ENCODE measurements at regions not wholly inside any gene's neighbourhood (a gene's known extent, or its start where the extent isn't known, plus 50 kb on each side); places are given as distances from the start of the nearest gene placed in this dataset.

DNA sequence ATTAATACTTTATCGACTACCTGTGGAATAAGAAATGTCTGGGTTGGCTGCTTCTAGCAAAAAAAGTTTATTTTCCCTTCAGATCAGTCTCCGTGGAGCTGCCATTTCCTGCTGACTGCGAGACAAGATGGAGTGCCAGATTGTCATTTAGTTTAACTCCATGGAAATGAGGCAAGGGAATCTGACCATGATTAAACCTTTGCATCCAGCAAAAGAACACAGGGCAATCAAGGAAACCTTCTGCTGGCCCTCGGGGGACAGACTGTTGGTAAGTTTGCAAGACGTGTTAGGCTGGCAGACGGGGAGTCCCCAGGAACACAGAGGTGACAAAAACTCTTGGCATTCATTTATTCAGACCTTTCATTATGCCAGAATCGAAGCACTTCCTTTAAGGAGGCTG lies 52.2 kb upstream of the SPACA1 start:
- no peaks in the 10 kb centered on the region for H3K36me3 ChIP-seq (ENCODE audit: control insufficient read depth in 3 of 3, insufficient read depth in 3 of 3, low read length in 3 of 3)
- no peak overlapping the region for H3K9ac ChIP-seq (ENCODE audit: low read depth in 1 of 3, low read length in 3 of 3)
- H3K4me3 ChIP-seq (ENCODE audit: low read length in 3 of 3), result no peak overlapping the region
- H3K27ac ChIP-seq (ENCODE audit: low read depth, low read length), result no peak overlapping the region
- H3K4me1 ChIP-seq (ENCODE audit: control insufficient read depth in 3 of 3, insufficient read depth in 3 of 3, low read length in 3 of 3), result no peaks in the 10 kb centered on the region
- no peaks in the 10 kb centered on the region for H3K27me3 ChIP-seq (ENCODE audit: control insufficient read depth in 3 of 3, insufficient read depth in 3 of 3, low read length in 3 of 3)
- H3K9me3 ChIP-seq (ENCODE audit: control insufficient read depth in 3 of 3, low read length in 3 of 3), result no peaks in the 10 kb centered on the region

GRCh38 chr6:87993356-87993755 lies 54.3 kb upstream of the SPACA1 start:
- no peak overlapping the region for H3K27ac ChIP-seq (ENCODE audit: low read depth, low read length)
- H3K9me3 ChIP-seq (ENCODE audit: control insufficient read depth in 3 of 3, low read length in 3 of 3), result no peaks in the 10 kb centered on the region
- H3K27me3 ChIP-seq (ENCODE audit: control insufficient read depth in 3 of 3, insufficient read depth in 3 of 3, low read length in 3 of 3), result no peaks in the 10 kb centered on the region
- no peak overlapping the region for H3K4me3 ChIP-seq (ENCODE audit: low read length in 3 of 3)
- H3K9ac ChIP-seq (ENCODE audit: low read depth in 1 of 3, low read length in 3 of 3), result no peak overlapping the region
- no peaks in the 10 kb centered on the region for H3K36me3 ChIP-seq (ENCODE audit: control insufficient read depth in 3 of 3, insufficient read depth in 3 of 3, low read length in 3 of 3)
- no peaks in the 10 kb centered on the region for H3K4me1 ChIP-seq (ENCODE audit: control insufficient read depth in 3 of 3, insufficient read depth in 3 of 3, low read length in 3 of 3)

DNA sequence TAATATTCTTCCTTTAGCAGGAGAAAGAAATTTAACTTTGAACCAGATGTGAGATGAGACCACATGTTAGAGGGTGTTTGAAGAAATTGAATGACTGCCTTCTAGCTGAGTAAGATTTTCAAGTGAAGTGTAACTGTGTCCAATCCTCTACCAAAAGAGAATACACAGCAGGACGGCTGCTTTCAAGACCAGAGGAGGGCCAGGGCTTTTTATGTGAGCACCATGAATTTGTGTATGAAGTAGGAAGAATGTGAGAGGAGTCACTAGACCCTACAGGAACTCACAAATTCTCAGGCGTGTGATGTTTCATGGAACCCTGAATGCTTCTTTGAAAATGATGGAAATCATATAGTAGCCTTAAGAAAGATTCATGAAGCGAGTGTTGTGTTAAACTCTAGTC lies 56.8 kb upstream of the SPACA1 start:
- H3K9ac ChIP-seq (ENCODE audit: low read depth in 1 of 3, low read length in 3 of 3), result no peak overlapping the region
- no peaks in the 10 kb centered on the region for H3K4me1 ChIP-seq (ENCODE audit: control insufficient read depth in 3 of 3, insufficient read depth in 3 of 3, low read length in 3 of 3)
- H3K4me3 ChIP-seq (ENCODE audit: low read length in 3 of 3), result no peak overlapping the region
- no peaks in the 10 kb centered on the region for H3K9me3 ChIP-seq (ENCODE audit: control insufficient read depth in 3 of 3, low read length in 3 of 3)
- H3K27ac ChIP-seq (ENCODE audit: low read depth, low read length), result no peak overlapping the region
- no peaks in the 10 kb centered on the region for H3K27me3 ChIP-seq (ENCODE audit: control insufficient read depth in 3 of 3, insufficient read depth in 3 of 3, low read length in 3 of 3)
- no peaks in the 10 kb centered on the region for H3K36me3 ChIP-seq (ENCODE audit: control insufficient read depth in 3 of 3, insufficient read depth in 3 of 3, low read length in 3 of 3)

- Histone ChIP-seq H3K36me3 (ENCODE audit: control insufficient read depth in 3 of 3, insufficient read depth in 3 of 3, low read length in 3 of 3) (no peaks in the 10 kb centered on the region), H3K9me3 (ENCODE audit: control insufficient read depth in 3 of 3, low read length in 3 of 3) (no peaks in the 10 kb centered on the region), H3K4me1 (ENCODE audit: control insufficient read depth in 3 of 3, insufficient read depth in 3 of 3, low read length in 3 of 3) (no peaks in the 10 kb centered on the region), H3K27me3 (ENCODE audit: control insufficient read depth in 3 of 3, insufficient read depth in 3 of 3, low read length in 3 of 3) (no peaks in the 10 kb centered on the region), H3K4me3 (ENCODE audit: low read length in 3 of 3) (no peak overlapping the region), H3K9ac (ENCODE audit: low read depth in 1 of 3, low read length in 3 of 3) (no peak overlapping the region), H3K27ac (ENCODE audit: low read depth, low read length) (no peak overlapping the region)
Measured at GRCh38 chr6:87982134-87982533, 65.5 kb upstream of the SPACA1 start.

DNA sequence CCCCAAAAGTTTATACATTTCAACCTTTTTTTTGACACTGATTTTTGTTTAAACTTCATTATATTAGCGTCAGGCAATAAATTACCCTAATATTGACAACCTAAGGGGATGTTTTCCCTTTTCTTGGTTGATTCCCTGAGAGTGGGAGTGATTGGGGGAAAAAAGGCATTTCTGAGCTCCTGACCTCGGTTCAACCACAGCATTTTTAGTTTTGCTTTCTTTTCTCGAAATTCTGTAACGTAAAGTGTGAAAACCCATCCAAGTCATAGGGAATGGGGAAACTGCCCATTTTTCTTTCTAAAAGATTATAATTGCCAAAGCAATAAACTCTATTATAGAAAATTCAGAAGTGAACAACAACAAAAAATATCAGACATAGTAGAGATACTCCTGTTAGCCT lies 67.9 kb upstream of the SPACA1 start:
- no peaks in the 10 kb centered on the region for H3K4me1 ChIP-seq (ENCODE audit: control insufficient read depth in 3 of 3, insufficient read depth in 3 of 3, low read length in 3 of 3)
- no peak overlapping the region for H3K4me3 ChIP-seq (ENCODE audit: low read length in 3 of 3)
- H3K27ac ChIP-seq (ENCODE audit: low read depth, low read length), result no peak overlapping the region
- H3K9me3 ChIP-seq (ENCODE audit: control insufficient read depth in 3 of 3, low read length in 3 of 3), result no peaks in the 10 kb centered on the region
- peaks cover 0 to 3% (median 0%) of the 10 kb centered on the region in 3 donors for H3K27me3 ChIP-seq (ENCODE audit: control insufficient read depth in 3 of 3, insufficient read depth in 3 of 3, low read length in 3 of 3)
- no peaks in the 10 kb centered on the region for H3K36me3 ChIP-seq (ENCODE audit: control insufficient read depth in 3 of 3, insufficient read depth in 3 of 3, low read length in 3 of 3)
- H3K9ac ChIP-seq (ENCODE audit: low read depth in 1 of 3, low read length in 3 of 3), result no peak overlapping the region

DNA sequence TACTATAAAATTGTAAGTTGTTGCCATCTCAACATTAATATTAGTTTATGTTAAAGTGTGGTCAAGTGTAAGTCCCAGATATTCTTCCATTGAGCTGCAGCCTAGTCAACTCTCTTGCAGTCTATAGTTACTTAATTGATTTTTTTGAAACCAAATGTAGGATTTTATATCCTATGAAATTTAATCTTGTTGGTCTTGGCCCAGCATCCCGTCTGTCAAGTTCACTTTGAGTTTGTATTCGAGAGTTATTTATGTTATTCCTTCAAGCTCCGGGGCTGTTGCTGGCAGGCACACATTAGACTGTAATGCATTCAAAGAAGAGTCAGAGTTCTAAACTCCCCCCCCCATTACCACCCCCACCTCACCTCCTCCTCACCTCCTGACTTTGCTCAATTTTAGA lies 71.0 kb upstream of the SPACA1 start:
- Histone ChIP-seq H3K27me3 (ENCODE audit: control insufficient read depth in 3 of 3, insufficient read depth in 3 of 3, low read length in 3 of 3) (peaks cover 0 to 3% (median 0%) of the 10 kb centered on the region in 3 donors), H3K4me1 (ENCODE audit: control insufficient read depth in 3 of 3, insufficient read depth in 3 of 3, low read length in 3 of 3) (no peaks in the 10 kb centered on the region), H3K9me3 (ENCODE audit: control insufficient read depth in 3 of 3, low read length in 3 of 3) (no peaks in the 10 kb centered on the region), H3K27ac (ENCODE audit: low read depth, low read length) (no peak overlapping the region), H3K4me3 (ENCODE audit: low read length in 3 of 3) (no peak overlapping the region), H3K36me3 (ENCODE audit: control insufficient read depth in 3 of 3, insufficient read depth in 3 of 3, low read length in 3 of 3) (no peaks in the 10 kb centered on the region), H3K9ac (ENCODE audit: low read depth in 1 of 3, low read length in 3 of 3) (no peak overlapping the region)

GRCh38 chr6:87975561-87975960 lies 72.1 kb upstream of the SPACA1 start:
- Histone ChIP-seq H3K4me3 (ENCODE audit: low read length in 3 of 3) (no peak overlapping the region), H3K27me3 (ENCODE audit: control insufficient read depth in 3 of 3, insufficient read depth in 3 of 3, low read length in 3 of 3) (peaks cover 0 to 3% (median 0%) of the 10 kb centered on the region in 3 donors), H3K9me3 (ENCODE audit: control insufficient read depth in 3 of 3, low read length in 3 of 3) (no peaks in the 10 kb centered on the region), H3K27ac (ENCODE audit: low read depth, low read length) (no peak overlapping the region), H3K4me1 (ENCODE audit: control insufficient read depth in 3 of 3, insufficient read depth in 3 of 3, low read length in 3 of 3) (no peaks in the 10 kb centered on the region), H3K9ac (ENCODE audit: low read depth in 1 of 3, low read length in 3 of 3) (no peak overlapping the region), H3K36me3 (ENCODE audit: control insufficient read depth in 3 of 3, insufficient read depth in 3 of 3, low read length in 3 of 3) (no peaks in the 10 kb centered on the region)

GRCh38 chr6:87972279-87972678 lies 75.4 kb upstream of the SPACA1 start:
- Histone ChIP-seq H3K9ac (ENCODE audit: low read depth in 1 of 3, low read length in 3 of 3) (no peak overlapping the region), H3K4me3 (ENCODE audit: low read length in 3 of 3) (no peak overlapping the region), H3K9me3 (ENCODE audit: control insufficient read depth in 3 of 3, low read length in 3 of 3) (no peaks in the 10 kb centered on the region), H3K4me1 (ENCODE audit: control insufficient read depth in 3 of 3, insufficient read depth in 3 of 3, low read length in 3 of 3) (peaks cover 3 to 4% (median 4%) of the 10 kb centered on the region in 3 donors), H3K27me3 (ENCODE audit: control insufficient read depth in 3 of 3, insufficient read depth in 3 of 3, low read length in 3 of 3) (peaks cover 8 to 16% (median 9%) of the 10 kb centered on the region in 3 donors), H3K36me3 (ENCODE audit: control insufficient read depth in 3 of 3, insufficient read depth in 3 of 3, low read length in 3 of 3) (no peaks in the 10 kb centered on the region), H3K27ac (ENCODE audit: low read depth, low read length) (no peak overlapping the region)

DNA sequence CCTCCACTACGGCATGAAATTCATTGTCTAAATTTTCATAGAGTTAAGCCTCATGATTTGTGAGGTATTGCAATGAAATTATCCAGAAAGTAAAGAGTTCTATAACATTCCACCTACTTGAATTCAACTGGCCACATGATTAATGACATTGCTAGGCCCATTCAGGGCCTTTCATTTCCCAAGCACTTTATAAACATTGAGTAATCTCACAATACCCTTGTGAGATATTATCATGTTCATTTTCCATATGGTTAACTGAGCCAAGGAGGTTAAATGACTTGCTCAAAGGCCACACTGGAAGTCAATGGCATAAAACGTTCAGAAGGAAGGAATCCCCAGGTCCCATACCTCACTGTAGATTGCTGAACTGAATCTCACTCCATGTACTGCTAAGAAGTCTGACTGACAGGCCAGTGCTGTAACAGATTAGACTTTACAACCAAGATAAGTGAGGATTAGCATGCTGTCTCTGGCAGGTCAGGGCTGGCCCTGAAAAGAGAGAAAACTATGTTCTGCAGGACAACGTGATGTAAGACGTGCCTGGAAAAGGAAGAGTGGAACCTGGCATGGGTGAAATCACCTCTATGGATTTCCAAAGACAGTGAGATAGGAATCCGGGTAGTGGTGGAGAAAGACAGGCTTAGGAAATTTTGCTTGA lies 75.9 kb upstream of the SPACA1 start:
- peaks cover 3 to 4% (median 4%) of the 10 kb centered on the region in 3 donors for H3K4me1 ChIP-seq (ENCODE audit: control insufficient read depth in 3 of 3, insufficient read depth in 3 of 3, low read length in 3 of 3)
- H3K9me3 ChIP-seq (ENCODE audit: control insufficient read depth in 3 of 3, low read length in 3 of 3), result no peaks in the 10 kb centered on the region
- H3K4me3 ChIP-seq (ENCODE audit: low read length in 3 of 3), result no peak overlapping the region
- no peaks in the 10 kb centered on the region for H3K36me3 ChIP-seq (ENCODE audit: control insufficient read depth in 3 of 3, insufficient read depth in 3 of 3, low read length in 3 of 3)
- H3K27me3 ChIP-seq (ENCODE audit: control insufficient read depth in 3 of 3, insufficient read depth in 3 of 3, low read length in 3 of 3), result peaks cover 8 to 18% (median 10%) of the 10 kb centered on the region in 3 donors
- H3K27ac ChIP-seq (ENCODE audit: low read depth, low read length), result no peak overlapping the region
- H3K9ac ChIP-seq (ENCODE audit: low read depth in 1 of 3, low read length in 3 of 3), result no peak overlapping the region

DNA sequence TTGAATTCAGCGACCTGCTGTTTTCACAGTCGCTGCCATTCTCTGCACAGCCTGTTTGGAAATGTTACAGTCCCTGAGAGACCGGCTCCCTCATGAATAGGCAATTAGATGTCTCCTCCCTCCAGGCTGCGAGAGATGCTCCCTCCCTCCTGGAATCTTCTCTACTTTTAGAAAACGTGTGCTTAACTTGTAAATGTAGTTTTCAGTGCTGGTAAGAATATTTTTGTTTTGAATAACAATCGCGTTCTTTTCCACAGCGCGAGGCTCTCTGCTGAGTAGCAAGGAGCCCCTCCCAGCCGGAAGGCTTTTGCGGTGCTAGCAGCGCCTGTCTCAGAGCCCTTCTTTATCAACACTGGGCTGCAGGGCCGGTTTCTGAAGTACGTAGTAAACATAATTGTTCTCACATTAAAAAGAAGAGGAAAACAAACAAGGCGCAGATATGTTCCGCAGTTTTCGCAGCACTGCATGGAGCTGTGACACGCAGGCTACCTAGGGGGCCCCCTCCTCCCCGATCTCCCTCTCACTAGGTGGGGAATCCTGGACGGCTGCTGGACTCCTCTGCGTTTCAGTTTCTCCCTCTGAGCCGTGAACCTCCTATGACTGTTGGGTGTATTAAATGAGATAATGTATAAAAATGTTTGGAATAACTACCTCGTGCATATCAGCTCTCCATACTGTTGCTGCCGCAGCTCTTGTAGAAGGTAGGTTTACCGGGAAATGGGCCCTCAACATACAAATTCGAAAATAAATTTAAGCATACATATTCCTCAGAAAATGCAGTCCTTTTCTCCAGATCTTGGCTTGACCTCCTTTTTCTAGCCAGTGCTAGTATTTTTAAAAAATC lies 79.0 kb upstream of the SPACA1 start:
- Histone ChIP-seq H3K27me3 (ENCODE audit: control insufficient read depth in 3 of 3, insufficient read depth in 3 of 3, low read length in 3 of 3) (peaks cover 7 to 18% (median 8%) of the 10 kb centered on the region in 3 donors), H3K4me1 (ENCODE audit: control insufficient read depth in 3 of 3, insufficient read depth in 3 of 3, low read length in 3 of 3) (peaks cover 3 to 4% (median 4%) of the 10 kb centered on the region in 3 donors), H3K27ac (ENCODE audit: low read depth, low read length) (no peak overlapping the region)

More for the DNA sequence above, 79.0 kb upstream of the SPACA1 start:
- Histone ChIP-seq H3K36me3 (ENCODE audit: control insufficient read depth in 3 of 3, insufficient read depth in 3 of 3, low read length in 3 of 3) (no peaks in the 10 kb centered on the region), H3K9me3 (ENCODE audit: control insufficient read depth in 3 of 3, low read length in 3 of 3) (no peaks in the 10 kb centered on the region), H3K4me3 (ENCODE audit: low read length in 3 of 3) (peak overlapping the region; percentile 37 to 62 (median 57)), H3K9ac (ENCODE audit: low read depth in 1 of 3, low read length in 3 of 3) (peak overlapping the region in 1 of 3 donors; percentile 34)
